ENCODE measurements at regions not wholly inside any gene's neighbourhood (a gene's known extent, or its start where the extent isn't known, plus 50 kb on each side); places are given as distances from the start of the nearest gene placed in this dataset.

DNA sequence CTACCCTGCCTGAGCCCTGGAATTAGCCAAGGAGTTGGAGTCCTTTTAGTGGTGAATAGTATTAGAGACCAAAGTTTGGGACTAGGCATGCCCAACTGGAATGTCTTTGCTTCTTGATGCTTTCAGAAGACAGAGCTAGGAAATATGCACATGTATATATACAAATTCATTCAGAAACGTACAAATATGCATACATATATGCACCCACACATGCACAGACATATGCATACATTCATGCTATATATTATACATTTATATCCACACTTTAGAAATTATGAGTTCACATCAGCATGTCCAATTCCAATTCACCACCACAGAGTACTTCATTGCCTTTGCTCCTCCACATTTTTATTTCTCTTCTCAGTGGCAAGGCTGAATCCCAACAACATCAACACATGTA, 398.3 kb upstream of the MPDZ start:
- Histone ChIP-seq H4K20me1 (ENCODE audit: control insufficient read depth, insufficient read depth, low read length, poor library complexity, severe bottlenecking) (no peaks in the 10 kb centered on the region), H3K9ac (ENCODE audit: low read length) (no peak overlapping the region), H3K4me2 (replicated peaks; ENCODE audit: low read depth, low read length, poor library complexity, severe bottlenecking) (no peak overlapping the region), H3K36me3 (replicated peaks in 1 of 2; ENCODE audit: control extremely low read depth in 1 of 2, control insufficient read depth in 1 of 2, extremely low read depth in 1 of 2, insufficient read depth in 2 of 2, low read length in 1 of 2) (no peaks in the 10 kb centered on the region), H3K4me3 (ENCODE audit: control extremely low read depth in 1 of 5, extremely low read depth in 1 of 5, insufficient read depth in 1 of 5, low read depth in 2 of 5, low read length in 4 of 5) (no peak overlapping the region), H3K27me3 (replicated peaks in 1 of 4; ENCODE audit: control extremely low read depth in 1 of 4, control insufficient read depth in 3 of 4, insufficient read depth in 4 of 4, low read length in 3 of 4) (no peaks in the 10 kb centered on the region), H3K79me2 (ENCODE audit: control insufficient read depth, insufficient read depth, low read length) (no peaks in the 10 kb centered on the region), H2AFZ (ENCODE audit: insufficient read depth, low read depth, low read length, poor library complexity, severe bottlenecking) (no peak overlapping the region), H3K4me1 (ENCODE audit: control insufficient read depth in 2 of 2, insufficient read depth in 2 of 2, low read length in 2 of 2) (no peaks in the 10 kb centered on the region), H3K9me3 (ENCODE audit: control extremely low read depth in 1 of 3, control insufficient read depth in 2 of 3, insufficient read depth in 1 of 3, low read length in 2 of 3) (no peaks in the 10 kb centered on the region), H3K27ac (ENCODE audit: low read length in 2 of 2) (no peak overlapping the region)
- no peaks in the 10 kb centered on the region for H3K27me3 Mint-ChIP-seq
- ATAC-seq (ENCODE audit: low read depth) (no peak), DNase-seq (no peak)
- intact Hi-C loops (cut with micrococcal nuclease) = no loop called here
- CTCF ChIA-PET = no interaction called here
- H3K4me1 Mint-ChIP-seq = no peaks in the 10 kb centered on the region
- POLR2A ChIA-PET = no interaction called here
- H3K4me3 Mint-ChIP-seq = no peak overlapping the region
- TF ChIP-seq EZH2 (IDR thresholded peaks at IDR 0.05; ENCODE audit: borderline replicate concordance, insufficient read depth, low read depth, low read length, poor library complexity, severe bottlenecking) = no peak
- no peak overlapping the region for H3K27ac Mint-ChIP-seq
- peaks cover 8% of the 10 kb centered on the region for H3K9me3 Mint-ChIP-seq (ENCODE audit: insufficient read depth)
- WGBS (ENCODE audit: insufficient coverage) = no CpG with 5 or more reads among the region's 1 CpG

DNA sequence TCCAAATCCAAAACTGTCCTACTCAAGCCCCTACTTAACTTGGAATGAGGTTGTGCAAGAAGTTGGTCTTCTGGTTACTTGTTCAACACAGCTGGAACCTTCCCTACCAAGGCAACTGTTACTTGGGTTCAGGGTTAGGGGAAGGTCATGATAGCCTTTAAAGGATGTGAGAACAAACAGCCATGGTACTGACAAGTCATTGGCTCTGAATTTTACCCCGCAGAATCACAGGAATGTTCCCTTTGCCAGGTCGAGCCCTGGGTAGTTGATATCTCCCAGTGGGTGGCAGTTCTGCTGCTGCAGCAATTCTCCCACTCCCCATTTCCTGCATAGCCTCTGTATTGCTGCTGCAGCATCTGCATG, 396.1 kb upstream of the MPDZ start:
- H3K4me3 ChIP-seq (ENCODE audit: control extremely low read depth in 1 of 5, extremely low read depth in 1 of 5, insufficient read depth in 1 of 5, low read depth in 2 of 5, low read length in 4 of 5) = no peak overlapping the region
- 58% methylated on average over 2 of the region's 2 CpGs for WGBS (ENCODE audit: insufficient coverage)
- TF ChIP-seq EZH2 (IDR thresholded peaks at IDR 0.05; ENCODE audit: borderline replicate concordance, insufficient read depth, low read depth, low read length, poor library complexity, severe bottlenecking) = no peak
- TF ChIP-seq, protein P1, sequence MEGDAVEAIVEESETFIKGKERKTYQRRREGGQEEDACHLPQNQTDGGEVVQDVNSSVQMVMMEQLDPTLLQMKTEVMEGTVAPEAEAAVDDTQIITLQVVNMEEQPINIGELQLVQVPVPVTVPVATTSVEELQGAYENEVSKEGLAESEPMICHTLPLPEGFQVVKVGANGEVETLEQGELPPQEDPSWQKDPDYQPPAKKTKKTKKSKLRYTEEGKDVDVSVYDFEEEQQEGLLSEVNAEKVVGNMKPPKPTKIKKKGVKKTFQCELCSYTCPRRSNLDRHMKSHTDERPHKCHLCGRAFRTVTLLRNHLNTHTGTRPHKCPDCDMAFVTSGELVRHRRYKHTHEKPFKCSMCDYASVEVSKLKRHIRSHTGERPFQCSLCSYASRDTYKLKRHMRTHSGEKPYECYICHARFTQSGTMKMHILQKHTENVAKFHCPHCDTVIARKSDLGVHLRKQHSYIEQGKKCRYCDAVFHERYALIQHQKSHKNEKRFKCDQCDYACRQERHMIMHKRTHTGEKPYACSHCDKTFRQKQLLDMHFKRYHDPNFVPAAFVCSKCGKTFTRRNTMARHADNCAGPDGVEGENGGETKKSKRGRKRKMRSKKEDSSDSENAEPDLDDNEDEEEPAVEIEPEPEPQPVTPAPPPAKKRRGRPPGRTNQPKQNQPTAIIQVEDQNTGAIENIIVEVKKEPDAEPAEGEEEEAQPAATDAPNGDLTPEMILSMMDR (IDR thresholded peaks at IDR 0.05) = no peak
- H3K27me3 ChIP-seq (replicated peaks in 1 of 4; ENCODE audit: control extremely low read depth in 1 of 4, control insufficient read depth in 3 of 4, insufficient read depth in 4 of 4, low read length in 3 of 4) = no peaks in the 10 kb centered on the region
- intact Hi-C loops (cut with micrococcal nuclease) = no loop called here
- H3K27ac ChIP-seq (ENCODE audit: low read length in 2 of 2) = no peak overlapping the region
- Mint-ChIP-seq H3K27ac (no peak overlapping the region), H3K4me3 (no peak overlapping the region), H3K4me1 (no peaks in the 10 kb centered on the region), H3K9me3 (ENCODE audit: insufficient read depth) (peaks cover 8% of the 10 kb centered on the region), H3K27me3 (no peaks in the 10 kb centered on the region)
- H2AFZ ChIP-seq (ENCODE audit: insufficient read depth, low read depth, low read length, poor library complexity, severe bottlenecking) = no peak overlapping the region
- no peaks in the 10 kb centered on the region for H3K79me2 ChIP-seq (ENCODE audit: control insufficient read depth, insufficient read depth, low read length)
- no peaks in the 10 kb centered on the region for H3K9me3 ChIP-seq (ENCODE audit: control extremely low read depth in 1 of 3, control insufficient read depth in 2 of 3, insufficient read depth in 1 of 3, low read length in 2 of 3)
- ATAC-seq (ENCODE audit: low read depth) (no peak), DNase-seq (no peak)
- H3K4me1 ChIP-seq (ENCODE audit: control insufficient read depth in 2 of 2, insufficient read depth in 2 of 2, low read length in 2 of 2) = no peaks in the 10 kb centered on the region
- ChIA-PET POLR2A (no interaction called here), CTCF (no interaction called here)
- H4K20me1 ChIP-seq (ENCODE audit: control insufficient read depth, insufficient read depth, low read length, poor library complexity, severe bottlenecking) = no peaks in the 10 kb centered on the region
- no peak overlapping the region for H3K9ac ChIP-seq (ENCODE audit: low read length)
- H3K36me3 ChIP-seq (replicated peaks in 1 of 2; ENCODE audit: control extremely low read depth in 1 of 2, control insufficient read depth in 1 of 2, extremely low read depth in 1 of 2, insufficient read depth in 2 of 2, low read length in 1 of 2) = no peaks in the 10 kb centered on the region
- H3K4me2 ChIP-seq (replicated peaks; ENCODE audit: low read depth, low read length, poor library complexity, severe bottlenecking) = no peak overlapping the region

Data from B cell (primary cell).